ENCODE measurements at regions not wholly inside any gene's neighbourhood (a gene's known extent, or its start where the extent isn't known, plus 50 kb on each side); places are given as distances from the start of the nearest gene placed in this dataset.

- no peak for DNase-seq
- H3K9me2 ChIP-seq (replicated peaks; ENCODE audit: insufficient read depth, low read length) = no peaks in the 10 kb centered on the region
- H3F3A ChIP-seq (ENCODE audit: insufficient read depth, low read length) = no peaks in the 10 kb centered on the region
- no peaks in the 10 kb centered on the region for H3K36me3 ChIP-seq (replicated peaks; ENCODE audit: insufficient read depth, low read length)
- H3K4me2 ChIP-seq (ENCODE audit: low read depth, low read length) = no peak overlapping the region
- no peak overlapping the region for H2AFZ ChIP-seq (ENCODE audit: low read length)
- no peak for TF ChIP-seq EZH2phosphoT487 (IDR thresholded peaks at IDR 0.05; ENCODE audit: low read length)
- H3K4me3 ChIP-seq (ENCODE audit: low read length) = no peak overlapping the region
- H3K79me2 ChIP-seq (ENCODE audit: low read length) = no peaks in the 10 kb centered on the region
- H3K9ac ChIP-seq (ENCODE audit: low read length) = no peak overlapping the region
- H3K9me3 ChIP-seq (replicated peaks; ENCODE audit: insufficient read depth, low read length) = no peaks in the 10 kb centered on the region
- no peaks in the 10 kb centered on the region for H3K27me3 ChIP-seq (replicated peaks; ENCODE audit: insufficient read depth, low read length)
- H4K20me1 ChIP-seq (ENCODE audit: insufficient read depth, low read length) = no peaks in the 10 kb centered on the region
- H3K4me1 ChIP-seq (ENCODE audit: low read length) = peaks cover 29% of the 10 kb centered on the region
- H3K27ac ChIP-seq (ENCODE audit: low read length) = no peak overlapping the region
Observed at GRCh38 chr4:43765514-43765913, 683.1 kb downstream of the KCTD8 start.

GRCh38 chr4:43766648-43767047, 682.0 kb downstream of the KCTD8 start:
- Histone ChIP-seq H3K4me2 (ENCODE audit: low read depth, low read length) (peak overlapping the region; percentile 20; the same call in 1 of the 2 replicates), H3K79me2 (ENCODE audit: low read length) (no peaks in the 10 kb centered on the region), H3K9ac (ENCODE audit: low read length) (no peak overlapping the region), H3K9me3 (replicated peaks; ENCODE audit: insufficient read depth, low read length) (no peaks in the 10 kb centered on the region), H3K27me3 (replicated peaks; ENCODE audit: insufficient read depth, low read length) (no peaks in the 10 kb centered on the region), H3K9me2 (replicated peaks; ENCODE audit: insufficient read depth, low read length) (no peaks in the 10 kb centered on the region), H4K20me1 (ENCODE audit: insufficient read depth, low read length) (no peaks in the 10 kb centered on the region), H3K4me1 (ENCODE audit: low read length) (peaks cover 29% of the 10 kb centered on the region), H3K36me3 (replicated peaks; ENCODE audit: insufficient read depth, low read length) (no peaks in the 10 kb centered on the region), H3K27ac (ENCODE audit: low read length) (no peak overlapping the region), H3F3A (ENCODE audit: insufficient read depth, low read length) (no peaks in the 10 kb centered on the region), H2AFZ (ENCODE audit: low read length) (no peak overlapping the region), H3K4me3 (ENCODE audit: low read length) (no peak overlapping the region)
- TF ChIP-seq EZH2 (optimal IDR thresholded peaks at IDR 0.05; ENCODE audit: low read depth, low read length) (no peak), EZH2phosphoT487 (IDR thresholded peaks at IDR 0.05; ENCODE audit: low read length) (no peak), CTCF (IDR thresholded peaks at IDR 0.05; ENCODE audit: low read length) (no peak)
- no peak for DNase-seq

- DNase-seq = peak; percentile 57
- Histone ChIP-seq H3K27ac (ENCODE audit: low read length) (no peak overlapping the region), H3F3A (ENCODE audit: insufficient read depth, low read length) (no peaks in the 10 kb centered on the region), H3K79me2 (ENCODE audit: low read length) (no peaks in the 10 kb centered on the region), H3K36me3 (replicated peaks; ENCODE audit: insufficient read depth, low read length) (no peaks in the 10 kb centered on the region), H4K20me1 (ENCODE audit: insufficient read depth, low read length) (no peaks in the 10 kb centered on the region), H3K4me2 (ENCODE audit: low read depth, low read length) (no peak overlapping the region), H3K9me2 (replicated peaks; ENCODE audit: insufficient read depth, low read length) (no peaks in the 10 kb centered on the region), H3K9ac (ENCODE audit: low read length) (no peak overlapping the region), H3K27me3 (replicated peaks; ENCODE audit: insufficient read depth, low read length) (no peaks in the 10 kb centered on the region), H3K9me3 (replicated peaks; ENCODE audit: insufficient read depth, low read length) (no peaks in the 10 kb centered on the region), H3K4me1 (ENCODE audit: low read length) (peaks cover 3% of the 10 kb centered on the region; the same call in 1 of the 2 replicates), H2AFZ (ENCODE audit: low read length) (no peak overlapping the region), H3K4me3 (ENCODE audit: low read length) (no peak overlapping the region)
- TF ChIP-seq CTCF (IDR thresholded peaks at IDR 0.05; ENCODE audit: low read length) (peak; percentile 48), EZH2phosphoT487 (IDR thresholded peaks at IDR 0.05; ENCODE audit: low read length) (no peak), EZH2 (optimal IDR thresholded peaks at IDR 0.05; ENCODE audit: low read depth, low read length) (no peak)
Observed at GRCh38 chr4:43776371-43776770, 672.2 kb downstream of the KCTD8 start.

- H2AFZ ChIP-seq (ENCODE audit: low read length) = no peak overlapping the region
- TF ChIP-seq EZH2 (optimal IDR thresholded peaks at IDR 0.05; ENCODE audit: low read depth, low read length) (no peak), CTCF (IDR thresholded peaks at IDR 0.05; ENCODE audit: low read length) (no peak), EZH2phosphoT487 (IDR thresholded peaks at IDR 0.05; ENCODE audit: low read length) (no peak)
- H3K36me3 ChIP-seq (replicated peaks; ENCODE audit: insufficient read depth, low read length) = no peaks in the 10 kb centered on the region
- no peak for DNase-seq
- no peaks in the 10 kb centered on the region for H3K9me2 ChIP-seq (replicated peaks; ENCODE audit: insufficient read depth, low read length)
- H3F3A ChIP-seq (ENCODE audit: insufficient read depth, low read length) = no peaks in the 10 kb centered on the region
- H3K27ac ChIP-seq (ENCODE audit: low read length) = no peak overlapping the region
- H3K4me3 ChIP-seq (ENCODE audit: low read length) = no peak overlapping the region
- H3K4me1 ChIP-seq (ENCODE audit: low read length) = peaks cover 3% of the 10 kb centered on the region; the same call in 1 of the 2 replicates
- H3K27me3 ChIP-seq (replicated peaks; ENCODE audit: insufficient read depth, low read length) = no peaks in the 10 kb centered on the region
- H3K9ac ChIP-seq (ENCODE audit: low read length) = no peak overlapping the region
- no peaks in the 10 kb centered on the region for H3K79me2 ChIP-seq (ENCODE audit: low read length)
- H4K20me1 ChIP-seq (ENCODE audit: insufficient read depth, low read length) = no peaks in the 10 kb centered on the region
- no peak overlapping the region for H3K4me2 ChIP-seq (ENCODE audit: low read depth, low read length)
- no peaks in the 10 kb centered on the region for H3K9me3 ChIP-seq (replicated peaks; ENCODE audit: insufficient read depth, low read length)
Observed at GRCh38 chr4:43778187-43778915, 670.3 kb downstream of the KCTD8 start.

Data from MM.1S (cell line).